ENCODE measurements at regions not wholly inside any gene's neighbourhood (a gene's known extent, or its start where the extent isn't known, plus 50 kb on each side); places are given as distances from the start of the nearest gene placed in this dataset.
A peak's percentile ranks its signal among the peaks of the same experiment; 100 is the strongest.

DNA sequence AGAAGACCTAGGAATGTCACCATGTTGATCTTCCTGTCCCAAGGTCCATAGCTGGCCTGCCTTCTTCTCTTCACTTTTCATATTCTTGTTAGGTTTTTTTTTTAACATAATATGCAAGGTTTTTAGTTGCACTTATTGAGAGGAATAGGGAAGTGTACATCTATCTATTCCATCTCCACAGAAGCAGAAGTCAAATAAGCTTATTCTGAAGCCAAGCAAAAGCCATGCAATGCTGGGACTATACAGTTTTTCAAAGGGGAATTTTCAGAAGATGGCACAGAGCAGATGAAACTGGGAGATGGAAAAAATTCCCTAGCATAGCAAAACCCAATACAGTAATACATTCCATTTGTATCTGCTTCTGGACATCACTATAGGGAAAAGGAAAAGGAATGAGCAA, 447.6 kb downstream of the GADD45G start:
- Mint-ChIP-seq H3K4me3 (ENCODE audit: low read depth) (no peak overlapping the region), H3K4me1 (ENCODE audit: low read depth) (no peaks in the 10 kb centered on the region), H3K36me3 (ENCODE audit: insufficient read depth) (no peaks in the 10 kb centered on the region), H3K27ac (no peak overlapping the region), H3K9me3 (ENCODE audit: low read depth) (peaks cover 8% of the 10 kb centered on the region), H3K27me3 (peaks cover 12% of the 10 kb centered on the region)
- no peak for DNase-seq (ENCODE audit: low spot score, unreplicated experiment)
- TF ChIP-seq, protein P1, sequence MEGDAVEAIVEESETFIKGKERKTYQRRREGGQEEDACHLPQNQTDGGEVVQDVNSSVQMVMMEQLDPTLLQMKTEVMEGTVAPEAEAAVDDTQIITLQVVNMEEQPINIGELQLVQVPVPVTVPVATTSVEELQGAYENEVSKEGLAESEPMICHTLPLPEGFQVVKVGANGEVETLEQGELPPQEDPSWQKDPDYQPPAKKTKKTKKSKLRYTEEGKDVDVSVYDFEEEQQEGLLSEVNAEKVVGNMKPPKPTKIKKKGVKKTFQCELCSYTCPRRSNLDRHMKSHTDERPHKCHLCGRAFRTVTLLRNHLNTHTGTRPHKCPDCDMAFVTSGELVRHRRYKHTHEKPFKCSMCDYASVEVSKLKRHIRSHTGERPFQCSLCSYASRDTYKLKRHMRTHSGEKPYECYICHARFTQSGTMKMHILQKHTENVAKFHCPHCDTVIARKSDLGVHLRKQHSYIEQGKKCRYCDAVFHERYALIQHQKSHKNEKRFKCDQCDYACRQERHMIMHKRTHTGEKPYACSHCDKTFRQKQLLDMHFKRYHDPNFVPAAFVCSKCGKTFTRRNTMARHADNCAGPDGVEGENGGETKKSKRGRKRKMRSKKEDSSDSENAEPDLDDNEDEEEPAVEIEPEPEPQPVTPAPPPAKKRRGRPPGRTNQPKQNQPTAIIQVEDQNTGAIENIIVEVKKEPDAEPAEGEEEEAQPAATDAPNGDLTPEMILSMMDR (IDR thresholded peaks at IDR 0.05; ENCODE audit: unreplicated experiment) = no peak

DNA sequence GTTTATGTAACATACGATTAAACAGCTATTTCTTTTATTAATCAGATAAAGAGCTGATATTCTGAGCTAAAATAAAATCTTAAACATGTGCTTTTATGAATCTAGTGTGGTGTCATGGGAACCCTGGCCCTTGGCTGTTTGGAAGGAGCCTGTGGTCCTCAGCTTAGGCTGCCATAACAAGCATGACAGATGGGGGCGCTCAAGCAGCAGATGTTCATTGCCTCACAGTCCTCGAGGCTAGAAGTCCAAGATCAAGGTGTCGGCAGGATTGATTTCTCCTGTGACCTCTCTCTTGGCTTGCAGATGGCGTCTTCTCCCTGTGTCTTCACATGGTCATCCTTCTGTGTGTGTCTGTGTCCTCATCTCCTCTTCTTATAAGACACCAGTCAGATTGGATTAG, 448.2 kb downstream of the GADD45G start:
- Mint-ChIP-seq H3K4me3 (ENCODE audit: low read depth) (no peak overlapping the region), H3K27me3 (peaks cover 12% of the 10 kb centered on the region), H3K36me3 (ENCODE audit: insufficient read depth) (no peaks in the 10 kb centered on the region), H3K9me3 (ENCODE audit: low read depth) (peaks cover 8% of the 10 kb centered on the region), H3K4me1 (ENCODE audit: low read depth) (no peaks in the 10 kb centered on the region), H3K27ac (no peak overlapping the region)
- no peak for DNase-seq (ENCODE audit: low spot score, unreplicated experiment)
- TF ChIP-seq, protein P1 (IDR thresholded peaks at IDR 0.05; ENCODE audit: unreplicated experiment) = peak; percentile 36

DNA sequence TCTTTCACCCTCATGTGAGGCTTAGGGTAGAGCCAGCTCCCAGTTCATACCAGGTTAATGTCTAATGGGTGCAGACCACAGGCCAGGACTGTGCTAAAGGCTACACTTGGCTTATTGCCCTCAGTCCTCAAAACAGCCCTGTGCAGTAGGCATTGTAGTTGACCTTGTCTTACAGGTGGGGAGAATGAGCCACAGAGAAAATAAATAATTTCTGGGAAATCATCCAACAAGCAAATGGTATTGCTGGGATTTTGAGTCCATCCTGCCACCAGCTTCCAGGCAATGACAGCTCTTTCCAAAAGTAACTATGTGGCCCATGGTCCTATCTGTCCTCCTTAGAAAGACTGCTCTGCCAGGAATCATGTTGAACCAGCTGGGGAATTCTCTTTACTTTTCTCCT, 450.0 kb downstream of the GADD45G start:
- Mint-ChIP-seq H3K27me3 (peaks cover 12% of the 10 kb centered on the region), H3K36me3 (ENCODE audit: insufficient read depth) (no peaks in the 10 kb centered on the region)
- TF ChIP-seq, protein P1 (IDR thresholded peaks at IDR 0.05; ENCODE audit: unreplicated experiment) = no peak

DNA sequence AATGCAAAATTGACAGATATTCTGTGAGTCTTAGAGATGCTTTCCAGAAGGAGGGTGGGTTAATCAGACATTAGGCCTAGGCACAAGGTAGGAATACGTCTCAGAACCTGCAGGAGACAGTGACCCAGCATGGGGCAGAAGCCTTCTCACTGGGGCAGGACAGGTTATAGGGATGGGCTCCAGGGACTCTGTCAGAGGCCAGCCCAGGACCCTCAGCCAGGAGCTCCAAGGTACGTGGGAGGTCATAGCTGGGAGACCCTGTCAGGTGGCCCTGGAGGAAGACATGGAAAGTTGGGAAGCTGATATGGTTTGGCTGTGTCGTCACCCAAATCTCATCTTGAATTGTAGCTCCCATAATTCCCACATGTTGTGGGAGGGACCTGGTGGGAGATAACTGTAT, 450.4 kb downstream of the GADD45G start:
- Mint-ChIP-seq H3K4me1 (ENCODE audit: low read depth) (no peaks in the 10 kb centered on the region), H3K4me3 (ENCODE audit: low read depth) (no peak overlapping the region), H3K36me3 (ENCODE audit: insufficient read depth) (no peaks in the 10 kb centered on the region), H3K9me3 (ENCODE audit: low read depth) (no peaks in the 10 kb centered on the region), H3K27ac (no peak overlapping the region), H3K27me3 (peaks cover 12% of the 10 kb centered on the region)
- no peak for DNase-seq (ENCODE audit: low spot score, unreplicated experiment)
- TF ChIP-seq, protein P1 (IDR thresholded peaks at IDR 0.05; ENCODE audit: unreplicated experiment) = no peak

More for the DNA sequence above, 450.0 kb downstream of the GADD45G start:
- no peak overlapping the region for H3K4me3 Mint-ChIP-seq (ENCODE audit: low read depth)
- H3K27ac Mint-ChIP-seq = no peak overlapping the region
- no peak for DNase-seq (ENCODE audit: low spot score, unreplicated experiment)
- no peaks in the 10 kb centered on the region for H3K4me1 Mint-ChIP-seq (ENCODE audit: low read depth)
- no peaks in the 10 kb centered on the region for H3K9me3 Mint-ChIP-seq (ENCODE audit: low read depth)

DNA sequence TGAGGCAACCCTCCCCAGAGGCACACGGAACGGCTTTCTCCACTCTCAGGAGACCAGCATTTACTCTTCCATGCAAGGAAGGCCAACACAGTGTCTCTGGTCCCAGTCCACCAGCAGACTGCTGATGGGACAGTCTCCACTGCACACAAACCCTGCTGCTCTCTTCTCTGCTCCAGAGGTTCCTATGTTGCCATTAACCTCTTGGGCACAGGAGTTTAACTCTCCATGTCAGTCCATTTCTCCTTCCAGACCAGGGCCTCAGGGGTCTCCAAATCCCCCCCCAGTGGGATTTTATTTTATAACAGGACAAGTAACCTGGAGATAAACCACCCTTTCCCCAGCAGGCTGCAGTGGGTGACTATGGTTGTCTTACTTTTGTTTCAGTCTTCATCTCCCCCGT, 452.5 kb downstream of the GADD45G start:
- no peak for DNase-seq (ENCODE audit: low spot score, unreplicated experiment)
- Mint-ChIP-seq H3K36me3 (ENCODE audit: insufficient read depth) (no peaks in the 10 kb centered on the region), H3K4me3 (ENCODE audit: low read depth) (no peak overlapping the region), H3K9me3 (ENCODE audit: low read depth) (no peaks in the 10 kb centered on the region), H3K4me1 (ENCODE audit: low read depth) (no peaks in the 10 kb centered on the region), H3K27ac (no peak overlapping the region), H3K27me3 (peaks cover 12% of the 10 kb centered on the region)
- TF ChIP-seq, protein P1 (IDR thresholded peaks at IDR 0.05; ENCODE audit: unreplicated experiment) = no peak
